HEK293 (cell line): ENCODE measurements at regions not wholly inside any gene's neighbourhood (a gene's known extent, or its start where the extent isn't known, plus 50 kb on each side); places are given as distances from the start of the nearest gene placed in this dataset.

Experiments used
- GLI4 ChIP-seq: fragments of 450-650 bp; formaldehyde crosslinking; IDR thresholded peaks from 2 replicates; pipeline ENCODE4 v1.5.1; 2016; ENCODE audit warnings: missing biosample characterization, missing genetic modification characterization
- WT1 ChIP-seq: fragments of 450-650 bp; formaldehyde crosslinking; IDR thresholded peaks from 2 replicates; pipeline ENCODE4 v1.5.1; 2016; ENCODE audit warnings: missing biosample characterization, missing genetic modification characterization
- YY1 ChIP-seq: fragments of 450-650 bp; formaldehyde crosslinking; IDR thresholded peaks from 2 replicates; pipeline ENCODE4 v1.5.1; 2018; ENCODE audit warnings: missing biosample characterization, missing genetic modification characterization
- ZFP37 ChIP-seq: fragments of 450-650 bp; formaldehyde crosslinking; IDR thresholded peaks from 2 replicates; pipeline ENCODE4 v1.5.1; 2016; ENCODE audit warnings: missing biosample characterization, missing genetic modification characterization
- ZNF274 ChIP-seq, 2 experiments: fragments of 200-500 bp in 1 of 2; fragments of 450-650 bp in 1 of 2; sonication (Bioruptor generic) in 1 of 2; formaldehyde crosslinking in 1 of 2; IDR thresholded peaks; 2 replicates each; pipeline versions ENCODE4 v1.5.1 to v1.6.1; 2014 to 2016; ENCODE audit warnings: borderline replicate concordance in 1 of 2, inconsistent platforms in 1 of 2, low read length in 1 of 2, missing biosample characterization in 1 of 2, missing genetic modification characterization in 1 of 2
- ZNF423 ChIP-seq: fragments of 450-650 bp; formaldehyde crosslinking; IDR thresholded peaks from 2 replicates; pipeline ENCODE4 v1.5.1; 2016; ENCODE audit warnings: missing biosample characterization, missing genetic modification characterization
- ZNF623 ChIP-seq: fragments of 450-650 bp; formaldehyde crosslinking; IDR thresholded peaks from 2 replicates; pipeline ENCODE4 v1.5.1; 2016; ENCODE audit warnings: missing biosample characterization, missing genetic modification characterization
- ZNF707 ChIP-seq: fragments of 450-650 bp; formaldehyde crosslinking; IDR thresholded peaks from 2 replicates; pipeline ENCODE4 v1.5.1; 2016; ENCODE audit warnings: missing biosample characterization, missing genetic modification characterization
- ZNF776 ChIP-seq: fragments of 450-650 bp; formaldehyde crosslinking; IDR thresholded peaks from 2 replicates; pipeline ENCODE4 v1.5.0; 2017; ENCODE audit warnings: missing biosample characterization, missing genetic modification characterization, borderline replicate concordance
- ZSCAN18 ChIP-seq: fragments of 450-650 bp; formaldehyde crosslinking; IDR thresholded peaks from 2 replicates; pipeline ENCODE4 v1.5.1; 2016; ENCODE audit warnings: missing biosample characterization, missing genetic modification characterization
- ZSCAN30 ChIP-seq: fragments of 450-650 bp; IDR thresholded peaks from 2 replicates; pipeline ENCODE4 v1.5.1; 2018; ENCODE audit warnings: missing biosample characterization, mild to moderate bottlenecking, missing genetic modification characterization, moderate library complexity
- TF ChIP-seq, protein P1 (sequence below): fragments of 450-650 bp; formaldehyde crosslinking; IDR thresholded peaks from 2 replicates; pipeline ENCODE4 v1.5.1; 2016; ENCODE audit warnings: missing biosample characterization, missing genetic modification characterization
- TF ChIP-seq, protein P2 (sequence below): fragments of 450-650 bp; formaldehyde crosslinking; IDR thresholded peaks from 2 replicates; pipeline ENCODE4 v1.5.1; 2016; ENCODE audit warnings: missing biosample characterization, missing genetic modification characterization
- TF ChIP-seq, protein P3 (sequence below): fragments of 450-650 bp; formaldehyde crosslinking; conservative IDR thresholded peaks from 2 replicates; pipeline ENCODE4 v1.5.1; 2016; ENCODE audit warnings: low read depth, missing biosample characterization, missing genetic modification characterization

GRCh38 chr5:115415143-115415491 is 118.7 kb upstream of the CCDC112 start:
- TF ChIP-seq ZNF274 (IDR thresholded peaks at IDR 0.05; ENCODE audit: low read length) = no peak
- TF ChIP-seq ZNF274 (tag by site-specific recombination; IDR thresholded peaks at IDR 0.05; ENCODE audit: borderline replicate concordance) = no peak
- TF ChIP-seq, protein P1, sequence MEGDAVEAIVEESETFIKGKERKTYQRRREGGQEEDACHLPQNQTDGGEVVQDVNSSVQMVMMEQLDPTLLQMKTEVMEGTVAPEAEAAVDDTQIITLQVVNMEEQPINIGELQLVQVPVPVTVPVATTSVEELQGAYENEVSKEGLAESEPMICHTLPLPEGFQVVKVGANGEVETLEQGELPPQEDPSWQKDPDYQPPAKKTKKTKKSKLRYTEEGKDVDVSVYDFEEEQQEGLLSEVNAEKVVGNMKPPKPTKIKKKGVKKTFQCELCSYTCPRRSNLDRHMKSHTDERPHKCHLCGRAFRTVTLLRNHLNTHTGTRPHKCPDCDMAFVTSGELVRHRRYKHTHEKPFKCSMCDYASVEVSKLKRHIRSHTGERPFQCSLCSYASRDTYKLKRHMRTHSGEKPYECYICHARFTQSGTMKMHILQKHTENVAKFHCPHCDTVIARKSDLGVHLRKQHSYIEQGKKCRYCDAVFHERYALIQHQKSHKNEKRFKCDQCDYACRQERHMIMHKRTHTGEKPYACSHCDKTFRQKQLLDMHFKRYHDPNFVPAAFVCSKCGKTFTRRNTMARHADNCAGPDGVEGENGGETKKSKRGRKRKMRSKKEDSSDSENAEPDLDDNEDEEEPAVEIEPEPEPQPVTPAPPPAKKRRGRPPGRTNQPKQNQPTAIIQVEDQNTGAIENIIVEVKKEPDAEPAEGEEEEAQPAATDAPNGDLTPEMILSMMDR (tag by site-specific recombination) = no peak
- no peak for TF ChIP-seq WT1 (tag by site-specific recombination)
- no peak for TF ChIP-seq ZNF707 (tag by site-specific recombination)
- TF ChIP-seq ZNF423 (tag by site-specific recombination) = no peak
- TF ChIP-seq ZSCAN30 (tag by site-specific recombination) = no peak
- no peak for TF ChIP-seq ZSCAN18 (tag by site-specific recombination)
- TF ChIP-seq, protein P2, sequence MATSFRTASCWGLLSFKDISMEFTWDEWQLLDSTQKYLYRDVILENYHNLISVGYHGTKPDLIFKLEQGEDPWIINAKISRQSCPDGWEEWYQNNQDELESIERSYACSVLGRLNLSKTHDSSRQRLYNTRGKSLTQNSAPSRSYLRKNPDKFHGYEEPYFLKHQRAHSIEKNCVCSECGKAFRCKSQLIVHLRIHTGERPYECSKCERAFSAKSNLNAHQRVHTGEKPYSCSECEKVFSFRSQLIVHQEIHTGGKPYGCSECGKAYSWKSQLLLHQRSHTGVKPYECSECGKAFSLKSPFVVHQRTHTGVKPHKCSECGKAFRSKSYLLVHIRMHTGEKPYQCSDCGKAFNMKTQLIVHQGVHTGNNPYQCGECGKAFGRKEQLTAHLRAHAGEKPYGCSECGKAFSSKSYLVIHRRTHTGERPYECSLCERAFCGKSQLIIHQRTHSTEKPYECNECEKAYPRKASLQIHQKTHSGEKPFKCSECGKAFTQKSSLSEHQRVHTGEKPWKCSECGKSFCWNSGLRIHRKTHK (tag by site-specific recombination) = no peak
- no peak for TF ChIP-seq ZNF776
- no peak for TF ChIP-seq GLI4 (tag by site-specific recombination)
- TF ChIP-seq, protein P3, sequence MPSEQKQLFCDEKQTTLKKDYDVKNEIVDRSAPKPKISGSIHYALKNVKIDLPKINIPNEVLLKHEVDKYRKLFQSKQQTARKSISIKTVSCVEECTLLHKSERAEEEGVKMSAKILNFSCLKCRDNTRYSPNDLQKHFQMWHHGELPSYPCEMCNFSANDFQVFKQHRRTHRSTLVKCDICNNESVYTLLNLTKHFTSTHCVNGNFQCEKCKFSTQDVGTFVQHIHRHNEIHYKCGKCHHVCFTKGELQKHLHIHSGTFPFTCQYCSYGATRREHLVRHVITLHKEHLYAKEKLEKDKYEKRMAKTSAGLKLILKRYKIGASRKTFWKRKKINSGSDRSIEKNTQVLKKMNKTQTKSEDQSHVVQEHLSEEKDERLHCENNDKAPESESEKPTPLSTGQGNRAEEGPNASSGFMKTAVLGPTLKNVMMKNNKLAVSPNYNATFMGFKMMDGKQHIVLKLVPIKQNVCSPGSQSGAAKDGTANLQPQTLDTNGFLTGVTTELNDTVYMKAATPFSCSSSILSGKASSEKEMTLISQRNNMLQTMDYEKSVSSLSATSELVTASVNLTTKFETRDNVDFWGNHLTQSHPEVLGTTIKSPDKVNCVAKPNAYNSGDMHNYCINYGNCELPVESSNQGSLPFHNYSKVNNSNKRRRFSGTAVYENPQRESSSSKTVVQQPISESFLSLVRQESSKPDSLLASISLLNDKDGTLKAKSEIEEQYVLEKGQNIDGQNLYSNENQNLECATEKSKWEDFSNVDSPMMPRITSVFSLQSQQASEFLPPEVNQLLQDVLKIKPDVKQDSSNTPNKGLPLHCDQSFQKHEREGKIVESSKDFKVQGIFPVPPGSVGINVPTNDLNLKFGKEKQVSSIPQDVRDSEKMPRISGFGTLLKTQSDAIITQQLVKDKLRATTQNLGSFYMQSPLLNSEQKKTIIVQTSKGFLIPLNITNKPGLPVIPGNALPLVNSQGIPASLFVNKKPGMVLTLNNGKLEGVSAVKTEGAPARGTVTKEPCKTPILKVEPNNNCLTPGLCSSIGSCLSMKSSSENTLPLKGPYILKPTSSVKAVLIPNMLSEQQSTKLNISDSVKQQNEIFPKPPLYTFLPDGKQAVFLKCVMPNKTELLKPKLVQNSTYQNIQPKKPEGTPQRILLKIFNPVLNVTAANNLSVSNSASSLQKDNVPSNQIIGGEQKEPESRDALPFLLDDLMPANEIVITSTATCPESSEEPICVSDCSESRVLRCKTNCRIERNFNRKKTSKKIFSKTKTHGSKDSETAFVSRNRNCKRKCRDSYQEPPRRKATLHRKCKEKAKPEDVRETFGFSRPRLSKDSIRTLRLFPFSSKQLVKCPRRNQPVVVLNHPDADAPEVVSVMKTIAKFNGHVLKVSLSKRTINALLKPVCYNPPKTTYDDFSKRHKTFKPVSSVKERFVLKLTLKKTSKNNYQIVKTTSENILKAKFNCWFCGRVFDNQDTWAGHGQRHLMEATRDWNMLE (tag by site-specific recombination) = no peak
- no peak for TF ChIP-seq ZNF623
- TF ChIP-seq YY1 = no peak
- TF ChIP-seq ZFP37 (tag by site-specific recombination) = no peak
